GM19438 (cell line): ENCODE measurements at regions not wholly inside any gene's neighbourhood (a gene's known extent, or its start where the extent isn't known, plus 50 kb on each side); places are given as distances from the start of the nearest gene placed in this dataset.
"Not testable (repeated sequence)": the region's sequence is repeated elsewhere in the genome, so short reads cannot be mapped to it uniquely, and the experiment has no call there.

Experiments
- ATAC-seq: cut with Tn5 transposase; IDR thresholded peaks from one replicate; pipeline ENCODE4 v1.9.1; 2021; ENCODE audit warnings: low read depth; ENCODE audit not compliant: unreplicated experiment

GRCh38 chr1:241447031-241447644, 72.4 kb downstream of the FH start:
- ATAC-seq, result no peak

GRCh38 chr1:241444836-241445235, 74.7 kb downstream of the FH start:
- ATAC-seq, result no peak

GRCh38 chr1:241443561-241443960, 76.0 kb downstream of the FH start:
- no peak for ATAC-seq

- ATAC-seq, result no peak
Measured at GRCh38 chr1:241442686-241443085, 76.9 kb downstream of the FH start.

- ATAC-seq, result no peak
Measured at GRCh38 chr1:241440904-241441303, 78.7 kb downstream of the FH start.

GRCh38 chr1:241438686-241439085, 80.9 kb downstream of the FH start:
- not testable (repeated sequence) for ATAC-seq

- no peak for ATAC-seq
Measured at GRCh38 chr1:241432241-241432640, 75.2 kb upstream of the RGS7 start.

- ATAC-seq, result not testable (repeated sequence)
Measured at GRCh38 chr1:241425091-241425490, 68.1 kb upstream of the RGS7 start.

- ATAC-seq, result no peak
Measured at GRCh38 chr1:241424480-241424971, 67.5 kb upstream of the RGS7 start.

GRCh38 chr1:241423541-241424479, 66.8 kb upstream of the RGS7 start:
- ATAC-seq, result peak; percentile 92

- no peak for ATAC-seq
Measured at GRCh38 chr1:241422470-241422869, 65.5 kb upstream of the RGS7 start.

GRCh38 chr1:241419986-241420385, 63.0 kb upstream of the RGS7 start:
- ATAC-seq, result no peak

GRCh38 chr1:241417258-241417657, 60.3 kb upstream of the RGS7 start:
- ATAC-seq, result no peak

- ATAC-seq, result no peak
Measured at GRCh38 chr1:241413974-241414373, 57.0 kb upstream of the RGS7 start.

GRCh38 chr1:241413386-241413785, 56.4 kb upstream of the RGS7 start:
- ATAC-seq, result no peak

- no peak for ATAC-seq
Measured at GRCh38 chr1:241412646-241413045, 55.6 kb upstream of the RGS7 start.

- no peak for ATAC-seq
Measured at GRCh38 chr1:241411776-241412338, 54.9 kb upstream of the RGS7 start.

- ATAC-seq, result no peak
Measured at GRCh38 chr1:241411056-241411775, 54.2 kb upstream of the RGS7 start.

- ATAC-seq, result no peak
Measured at GRCh38 chr1:241408170-241408569, 51.2 kb upstream of the RGS7 start.
